Right kidney (tissue), 1 donor: ENCODE measurements at regions not wholly inside any gene's neighbourhood (a gene's known extent, or its start where the extent isn't known, plus 50 kb on each side); places are given as distances from the start of the nearest gene placed in this dataset.

Source experiments
- DNase-seq: peaks from one replicate; pipeline ENCODE4 v3.0.0-alpha.2; 2016

GRCh38 chr15:96524676-96525417 is 194.3 kb downstream of the NR2F2 start:
- DNase-seq: no peak

- no peak for DNase-seq
Measured at GRCh38 chr15:96535148-96535547, 204.6 kb downstream of the NR2F2 start.

- DNase-seq: no peak
Measured at GRCh38 chr15:96538491-96538890, 208.0 kb downstream of the NR2F2 start.

GRCh38 chr15:96540283-96540682 is 209.8 kb downstream of the NR2F2 start:
- no peak for DNase-seq

GRCh38 chr15:96542130-96542770 is 211.8 kb downstream of the NR2F2 start:
- DNase-seq: no peak

- DNase-seq: no peak
Measured at GRCh38 chr15:96544162-96544756, 213.8 kb downstream of the NR2F2 start.

GRCh38 chr15:96549136-96549535 is 218.6 kb downstream of the NR2F2 start:
- DNase-seq: no peak

GRCh38 chr15:96551196-96551595 is 220.7 kb downstream of the NR2F2 start:
- DNase-seq: no peak

GRCh38 chr15:96551722-96552121 is 221.2 kb downstream of the NR2F2 start:
- no peak for DNase-seq

- DNase-seq: no peak
Measured at GRCh38 chr15:96553006-96553405, 222.5 kb downstream of the NR2F2 start.

- DNase-seq: no peak
Measured at GRCh38 chr15:96553451-96553850, 223.0 kb downstream of the NR2F2 start.

GRCh38 chr15:96553931-96554330 is 223.4 kb downstream of the NR2F2 start:
- no peak for DNase-seq

GRCh38 chr15:96554541-96554940 is 224.0 kb downstream of the NR2F2 start:
- DNase-seq: no peak

- no peak for DNase-seq
Measured at GRCh38 chr15:96559087-96559486, 228.6 kb downstream of the NR2F2 start.

GRCh38 chr15:96559631-96560030 is 229.1 kb downstream of the NR2F2 start:
- DNase-seq: no peak

GRCh38 chr15:96560246-96560895 is 229.9 kb downstream of the NR2F2 start:
- no peak for DNase-seq

- no peak for DNase-seq
Measured at GRCh38 chr15:96561593-96561992, 231.1 kb downstream of the NR2F2 start.

GRCh38 chr15:96564546-96564945 is 234.0 kb downstream of the NR2F2 start:
- no peak for DNase-seq

- no peak for DNase-seq
Measured at GRCh38 chr15:96565266-96565665, 234.8 kb downstream of the NR2F2 start.

GRCh38 chr15:96574782-96575181 is 244.3 kb downstream of the NR2F2 start:
- DNase-seq: no peak

GRCh38 chr15:96576596-96576995 is 246.1 kb downstream of the NR2F2 start:
- DNase-seq: no peak

GRCh38 chr15:96578393-96578792 is 247.9 kb downstream of the NR2F2 start:
- DNase-seq: no peak

GRCh38 chr15:96581371-96581770 is 250.9 kb downstream of the NR2F2 start:
- DNase-seq: no peak
